ENCODE measurements at regions not wholly inside any gene's neighbourhood (a gene's known extent, or its start where the extent isn't known, plus 50 kb on each side); places are given as distances from the start of the nearest gene placed in this dataset.

- RAD21 ChIA-PET (ENCODE audit: unreplicated experiment): no interaction called here
- SMC1A ChIA-PET (ENCODE audit: uncharacterized antibody, unreplicated experiment): no interaction called here
- FAIRE-seq: no peak
- Histone ChIP-seq H3K4me1 (ENCODE audit: control insufficient read depth, insufficient read depth, low read length) (no peaks in the 10 kb centered on the region), H3K9ac (ENCODE audit: control insufficient read depth, insufficient read depth, low read length) (no peak overlapping the region), H2AFZ (ENCODE audit: control insufficient read depth, low read depth, low read length) (no peak overlapping the region), H3K4me3 (no peak overlapping the region), H3K9me3 (replicated peaks; ENCODE audit: control insufficient read depth, insufficient read depth, low read length) (no peaks in the 10 kb centered on the region), H3K36me3 (ENCODE audit: control insufficient read depth in 2 of 2, insufficient read depth in 2 of 2, low read length in 1 of 2) (no peaks in the 10 kb centered on the region), H3K4me2 (ENCODE audit: control insufficient read depth, insufficient read depth) (no peak overlapping the region), H3K79me2 (ENCODE audit: control insufficient read depth, insufficient read depth, low read length) (no peaks in the 10 kb centered on the region), H4K20me1 (ENCODE audit: control insufficient read depth, insufficient read depth) (no peaks in the 10 kb centered on the region), H3K27me3 (replicated peaks in 1 of 2; ENCODE audit: control insufficient read depth in 2 of 2, insufficient read depth in 2 of 2, low read length in 1 of 2) (no peaks in the 10 kb centered on the region), H3K27ac (ENCODE audit: control insufficient read depth, insufficient read depth) (no peak overlapping the region)
- CTCF ChIA-PET: no interaction called here
- BruUV-seq (replicated peaks): no TSS peak
- WGBS (ENCODE audit: insufficient coverage, insufficient replicate concordance, low lambda C conversion rate, missing lambda C conversion rate): 4% methylated on average over 5 of the region's 5 CpGs
- in situ Hi-C loops (cut with MboI): no loop called here
- DNase-seq (ENCODE audit: low read depth, low spot score): no peak
- POLR2A ChIA-PET: no interaction called here
- TF ChIP-seq NKRF (conservative IDR thresholded peaks at IDR 0.05) (no peak), IRF5 (IDR thresholded peaks at IDR 0.05; ENCODE audit: borderline replicate concordance) (no peak), ZNF687 (IDR thresholded peaks at IDR 0.05) (no peak), BACH1 (IDR thresholded peaks at IDR 0.05; ENCODE audit: borderline replicate concordance) (no peak), E4F1 (IDR thresholded peaks at IDR 0.05; ENCODE audit: borderline replicate concordance, partially characterized antibody) (no peak), MYB (IDR thresholded peaks at IDR 0.05; ENCODE audit: borderline replicate concordance, low read depth, low read length) (no peak), EZH2 (IDR thresholded peaks at IDR 0.05; ENCODE audit: borderline replicate concordance, control insufficient read depth, low read depth, low read length) (no peak), SMAD1 (IDR thresholded peaks at IDR 0.05; ENCODE audit: low read depth, partially characterized antibody) (no peak), ZNF24 (IDR thresholded peaks at IDR 0.05) (no peak), MLLT1 (IDR thresholded peaks at IDR 0.05) (no peak), KLF5 (IDR thresholded peaks at IDR 0.05; ENCODE audit: partially characterized antibody) (no peak), ZNF384 (IDR thresholded peaks at IDR 0.05; ENCODE audit: borderline replicate concordance, low read depth, low read length) (no peak)
- intact Hi-C loops (cut with micrococcal nuclease; ENCODE audit: unreplicated experiment): no loop called here
- ATAC-seq: no peak
These were observed 180.4 kb downstream of the FAM124B start for GRCh38 chr2:224221455-224221913.

All from GM12878 (cell line).